ENCODE measurements at regions not wholly inside any gene's neighbourhood (a gene's known extent, or its start where the extent isn't known, plus 50 kb on each side); places are given as distances from the start of the nearest gene placed in this dataset.

- TF ChIP-seq, protein P1, sequence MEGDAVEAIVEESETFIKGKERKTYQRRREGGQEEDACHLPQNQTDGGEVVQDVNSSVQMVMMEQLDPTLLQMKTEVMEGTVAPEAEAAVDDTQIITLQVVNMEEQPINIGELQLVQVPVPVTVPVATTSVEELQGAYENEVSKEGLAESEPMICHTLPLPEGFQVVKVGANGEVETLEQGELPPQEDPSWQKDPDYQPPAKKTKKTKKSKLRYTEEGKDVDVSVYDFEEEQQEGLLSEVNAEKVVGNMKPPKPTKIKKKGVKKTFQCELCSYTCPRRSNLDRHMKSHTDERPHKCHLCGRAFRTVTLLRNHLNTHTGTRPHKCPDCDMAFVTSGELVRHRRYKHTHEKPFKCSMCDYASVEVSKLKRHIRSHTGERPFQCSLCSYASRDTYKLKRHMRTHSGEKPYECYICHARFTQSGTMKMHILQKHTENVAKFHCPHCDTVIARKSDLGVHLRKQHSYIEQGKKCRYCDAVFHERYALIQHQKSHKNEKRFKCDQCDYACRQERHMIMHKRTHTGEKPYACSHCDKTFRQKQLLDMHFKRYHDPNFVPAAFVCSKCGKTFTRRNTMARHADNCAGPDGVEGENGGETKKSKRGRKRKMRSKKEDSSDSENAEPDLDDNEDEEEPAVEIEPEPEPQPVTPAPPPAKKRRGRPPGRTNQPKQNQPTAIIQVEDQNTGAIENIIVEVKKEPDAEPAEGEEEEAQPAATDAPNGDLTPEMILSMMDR (IDR thresholded peaks at IDR 0.05), result no peak
- TF ChIP-seq POLR2A (IDR thresholded peaks at IDR 0.05), result no peak
Observed at GRCh38 chr15:69792823-69793222, 304.9 kb downstream of the TLE3 start.

Measured in thyroid gland (tissue), 4 donors.